GM23338 (cell line): ENCODE measurements at regions not wholly inside any gene's neighbourhood (a gene's known extent, or its start where the extent isn't known, plus 50 kb on each side); places are given as distances from the start of the nearest gene placed in this dataset.

Experiments used
- ATAC-seq: fragments of 200-7000 bp; cut with Tn5 transposase; 3 replicates; pipeline ENCODE4 v1.9.1; 2020
- DNase-seq: peaks from one replicate; pipeline ENCODE4 v3.0.0-alpha.2; 2015; ENCODE audit warnings: low spot score
- H2AFZ ChIP-seq: fragments of 200-600 bp; sonication (generic); 2 replicates; pipeline ENCODE4 v1.8.0; 2016; ENCODE audit warnings: antibody characterized with exemption, mild to moderate bottlenecking, moderate library complexity
- H3F3A ChIP-seq: fragments of 200-600 bp; sonication (generic); replicated peaks from 2 replicates; pipeline ENCODE4 v1.8.0; 2017; ENCODE audit warnings: antibody characterized with exemption, mixed run types, low read depth
- H3K27ac ChIP-seq: fragments of 200-600 bp; sonication (generic); 2 replicates; pipeline ENCODE4 v1.6.1; 2016; ENCODE audit warnings: low read depth
- H3K27me3 ChIP-seq: fragments of 200-600 bp; sonication (generic); 2 replicates; pipeline ENCODE4 v1.8.0; 2016; ENCODE audit warnings: mild to moderate bottlenecking, mixed run types, moderate library complexity; ENCODE audit not compliant: insufficient read depth
- H3K36me3 ChIP-seq: fragments of 200-600 bp; sonication (generic); 2 replicates; pipeline ENCODE4 v1.8.0; 2016; ENCODE audit warnings: mild to moderate bottlenecking; ENCODE audit not compliant: insufficient read depth
- H3K4me1 ChIP-seq: fragments of 200-600 bp; sonication (generic); 2 replicates; pipeline ENCODE4 v1.8.0; 2016; ENCODE audit warnings: mild to moderate bottlenecking, moderate library complexity; ENCODE audit not compliant: insufficient read depth
- H3K4me2 ChIP-seq: fragments of 200-600 bp; sonication (generic); 2 replicates; pipeline ENCODE4 v1.7.1; 2017; ENCODE audit warnings: mixed run types
- H3K4me3 ChIP-seq: fragments of 200-600 bp; sonication (generic); 2 replicates; pipeline ENCODE4 v1.6.1; 2016; ENCODE audit warnings: mixed run types
- H3K79me2 ChIP-seq: fragments of 200-600 bp; sonication (generic); replicated peaks from 2 replicates; pipeline ENCODE4 v1.8.0; 2017; ENCODE audit warnings: mild to moderate bottlenecking; ENCODE audit not compliant: insufficient read depth
- H3K9me2 ChIP-seq: fragments of 200-600 bp; sonication (generic); 2 replicates; pipeline ENCODE4 v1.8.0; 2017; ENCODE audit not compliant: insufficient read depth
- H4K20me1 ChIP-seq: fragments of 200-600 bp; sonication (generic); replicated peaks from 2 replicates; pipeline ENCODE4 v1.8.0; 2017; ENCODE audit warnings: mild to moderate bottlenecking; ENCODE audit not compliant: insufficient read depth
- H3K27ac Mint-ChIP-seq: 2 replicates; pipeline ENCODE4 v1.8.0; 2020; ENCODE audit warnings: inconsistent platforms, mild to moderate bottlenecking, moderate library complexity, mixed read lengths
- H3K27me3 Mint-ChIP-seq: 3 replicates; pipeline ENCODE4 v1.8.0; 2022; ENCODE audit warnings: low read depth, mild to moderate bottlenecking, moderate library complexity, mixed read lengths, inconsistent platforms; ENCODE audit not compliant: insufficient read depth, poor library complexity
- H3K36me3 Mint-ChIP-seq: 3 replicates; pipeline ENCODE4 v1.8.0; 2021; ENCODE audit warnings: low read depth, mild to moderate bottlenecking, inconsistent platforms, moderate library complexity, mixed read lengths
- H3K4me1 Mint-ChIP-seq: 3 replicates; pipeline ENCODE4 v1.8.0; 2020; ENCODE audit warnings: mild to moderate bottlenecking, inconsistent platforms, mixed read lengths
- H3K4me3 Mint-ChIP-seq: 3 replicates; pipeline ENCODE4 v1.8.0; 2021; ENCODE audit warnings: moderate library complexity, mild to moderate bottlenecking, inconsistent platforms, mixed read lengths
- H3K9me3 Mint-ChIP-seq: 3 replicates; pipeline ENCODE4 v1.8.0; 2020; ENCODE audit warnings: moderate library complexity, mild to moderate bottlenecking, inconsistent platforms, mixed read lengths
- CREB1 ChIP-seq: fragments of 250-450 bp; sonication (Bioruptor Pico); IDR thresholded peaks from 2 replicates; pipeline ENCODE4 v1.5.0; 2020; ENCODE audit warnings: low read depth, mild to moderate bottlenecking, moderate library complexity
- CTCF ChIP-seq, 2 experiments: fragments of 200-600 bp in 1 of 2; sonication (generic) in 1 of 2; conservative IDR thresholded peaks; 2 replicates each; pipeline versions ENCODE4 v1.5.1 to v1.6.1; 2016 to 2017; ENCODE audit warnings: antibody characterized with exemption in 2 of 2, low read depth in 2 of 2, mild to moderate bottlenecking in 2 of 2, moderate library complexity in 1 of 2
- EZH2 ChIP-seq: fragments of 200-600 bp; sonication (generic); IDR thresholded peaks from one replicate; pipeline ENCODE4 v1.8.0; 2017; ENCODE audit warnings: antibody characterized with exemption, mild to moderate bottlenecking, low read depth; ENCODE audit not compliant: unreplicated experiment
- EZH2phosphoT487 ChIP-seq: fragments of 200-600 bp; sonication (generic); IDR thresholded peaks from one replicate; pipeline ENCODE4 v1.8.1; 2018; ENCODE audit warnings: antibody characterized with exemption; ENCODE audit not compliant: unreplicated experiment
- JUNB ChIP-seq: IDR thresholded peaks from one replicate; pipeline ENCODE4 v1.6.1; 2016; ENCODE audit warnings: antibody characterized with exemption; ENCODE audit not compliant: unreplicated experiment
- NANOG ChIP-seq: IDR thresholded peaks from 2 replicates; pipeline ENCODE4 v1.6.1; 2016; ENCODE audit warnings: antibody characterized with exemption, borderline replicate concordance
- STAT1 ChIP-seq: IDR thresholded peaks from one replicate; pipeline ENCODE4 v1.6.1; 2016; ENCODE audit warnings: antibody characterized with exemption; ENCODE audit not compliant: unreplicated experiment
- ZNF114 ChIP-seq: fragments of 250-450 bp; sonication (Bioruptor Pico); IDR thresholded peaks from 2 replicates; pipeline ENCODE4 v1.5.0; 2020; ENCODE audit warnings: mild to moderate bottlenecking, moderate library complexity
- ZNF462 ChIP-seq: fragments of 250-450 bp; sonication (Bioruptor Pico); IDR thresholded peaks from 2 replicates; pipeline ENCODE4 v1.5.0; 2020; ENCODE audit warnings: mild to moderate bottlenecking, moderate library complexity
- TF ChIP-seq, protein P1 (sequence below): IDR thresholded peaks from 2 replicates; pipeline ENCODE4 v1.6.1; 2016; ENCODE audit warnings: antibody characterized with exemption
- TF ChIP-seq, protein P2 (sequence below): IDR thresholded peaks from one replicate; pipeline ENCODE4 v1.6.1; 2018; ENCODE audit warnings: antibody characterized with exemption; ENCODE audit not compliant: unreplicated experiment

- Histone ChIP-seq H3F3A (no peaks in the 10 kb centered on the region), H2AFZ (no peak overlapping the region), H3K27ac (no peak overlapping the region), H4K20me1 (no peaks in the 10 kb centered on the region), H3K9me2 (peaks cover 5% of the 10 kb centered on the region; the same call in 1 of the 2 replicates), H3K36me3 (no peaks in the 10 kb centered on the region), H3K4me3 (no peak overlapping the region), H3K4me2 (no peak overlapping the region), H3K27me3 (no peaks in the 10 kb centered on the region), H3K4me1 (no peaks in the 10 kb centered on the region), H3K79me2 (no peaks in the 10 kb centered on the region)
- Mint-ChIP-seq H3K4me3 (no peak overlapping the region), H3K27ac (no peak overlapping the region), H3K36me3 (no peaks in the 10 kb centered on the region), H3K9me3 (no peaks in the 10 kb centered on the region), H3K27me3 (peaks cover 2% of the 10 kb centered on the region), H3K4me1 (no peaks in the 10 kb centered on the region)
- peak; percentile 90 for ATAC-seq
- no peak for TF ChIP-seq CTCF (conservative IDR thresholded peaks at IDR 0.05; ENCODE audit: low read depth in 2 of 2)
- no peak for TF ChIP-seq EZH2
- TF ChIP-seq ZNF462 (CRISPR knock-in tag), result no peak
- TF ChIP-seq NANOG, result no peak
- no peak for TF ChIP-seq EZH2phosphoT487
- TF ChIP-seq STAT1, result no peak
- no peak for TF ChIP-seq JUNB
- peak; percentile 49; the same call in 1 of the 2 replicates for TF ChIP-seq CREB1 (CRISPR knock-in tag)
- TF ChIP-seq ZNF114 (CRISPR knock-in tag), result no peak
- TF ChIP-seq, protein P1, sequence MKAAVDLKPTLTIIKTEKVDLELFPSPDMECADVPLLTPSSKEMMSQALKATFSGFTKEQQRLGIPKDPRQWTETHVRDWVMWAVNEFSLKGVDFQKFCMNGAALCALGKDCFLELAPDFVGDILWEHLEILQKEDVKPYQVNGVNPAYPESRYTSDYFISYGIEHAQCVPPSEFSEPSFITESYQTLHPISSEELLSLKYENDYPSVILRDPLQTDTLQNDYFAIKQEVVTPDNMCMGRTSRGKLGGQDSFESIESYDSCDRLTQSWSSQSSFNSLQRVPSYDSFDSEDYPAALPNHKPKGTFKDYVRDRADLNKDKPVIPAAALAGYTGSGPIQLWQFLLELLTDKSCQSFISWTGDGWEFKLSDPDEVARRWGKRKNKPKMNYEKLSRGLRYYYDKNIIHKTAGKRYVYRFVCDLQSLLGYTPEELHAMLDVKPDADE, result peak; percentile 53
- TF ChIP-seq, protein P2, sequence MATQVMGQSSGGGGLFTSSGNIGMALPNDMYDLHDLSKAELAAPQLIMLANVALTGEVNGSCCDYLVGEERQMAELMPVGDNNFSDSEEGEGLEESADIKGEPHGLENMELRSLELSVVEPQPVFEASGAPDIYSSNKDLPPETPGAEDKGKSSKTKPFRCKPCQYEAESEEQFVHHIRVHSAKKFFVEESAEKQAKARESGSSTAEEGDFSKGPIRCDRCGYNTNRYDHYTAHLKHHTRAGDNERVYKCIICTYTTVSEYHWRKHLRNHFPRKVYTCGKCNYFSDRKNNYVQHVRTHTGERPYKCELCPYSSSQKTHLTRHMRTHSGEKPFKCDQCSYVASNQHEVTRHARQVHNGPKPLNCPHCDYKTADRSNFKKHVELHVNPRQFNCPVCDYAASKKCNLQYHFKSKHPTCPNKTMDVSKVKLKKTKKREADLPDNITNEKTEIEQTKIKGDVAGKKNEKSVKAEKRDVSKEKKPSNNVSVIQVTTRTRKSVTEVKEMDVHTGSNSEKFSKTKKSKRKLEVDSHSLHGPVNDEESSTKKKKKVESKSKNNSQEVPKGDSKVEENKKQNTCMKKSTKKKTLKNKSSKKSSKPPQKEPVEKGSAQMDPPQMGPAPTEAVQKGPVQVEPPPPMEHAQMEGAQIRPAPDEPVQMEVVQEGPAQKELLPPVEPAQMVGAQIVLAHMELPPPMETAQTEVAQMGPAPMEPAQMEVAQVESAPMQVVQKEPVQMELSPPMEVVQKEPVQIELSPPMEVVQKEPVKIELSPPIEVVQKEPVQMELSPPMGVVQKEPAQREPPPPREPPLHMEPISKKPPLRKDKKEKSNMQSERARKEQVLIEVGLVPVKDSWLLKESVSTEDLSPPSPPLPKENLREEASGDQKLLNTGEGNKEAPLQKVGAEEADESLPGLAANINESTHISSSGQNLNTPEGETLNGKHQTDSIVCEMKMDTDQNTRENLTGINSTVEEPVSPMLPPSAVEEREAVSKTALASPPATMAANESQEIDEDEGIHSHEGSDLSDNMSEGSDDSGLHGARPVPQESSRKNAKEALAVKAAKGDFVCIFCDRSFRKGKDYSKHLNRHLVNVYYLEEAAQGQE, result no peak
- DNase-seq, result peak; percentile 69
Measured at GRCh38 chr18:24683925-24684324, 223.5 kb downstream of the HRH4 start.
